Stimulated activated CD4-positive, alpha-beta T cell treated with anti-CD3 and anti-CD28 coated beads, Interleukin-2, amount 100 ng/mL, for 4 hours (primary cell): ENCODE measurements at regions not wholly inside any gene's neighbourhood (a gene's known extent, or its start where the extent isn't known, plus 50 kb on each side); places are given as distances from the start of the nearest gene placed in this dataset.

ENCODE experiments used
- DNase-seq: peaks from one replicate; pipeline ENCODE4 v3.0.0-alpha.2; 2020; ENCODE audit warnings: low read depth

GRCh38 chr17:79244665-79245064 lies 170.0 kb downstream of the ENGASE start:
- no peak for DNase-seq

GRCh38 chr17:79243996-79244395 lies 169.4 kb downstream of the ENGASE start:
- DNase-seq: no peak

GRCh38 chr17:79243603-79243990 lies 169.0 kb downstream of the ENGASE start:
- DNase-seq: no peak

GRCh38 chr17:79242873-79243602 lies 168.4 kb downstream of the ENGASE start:
- no peak for DNase-seq

- no peak for DNase-seq
These were observed 167.8 kb downstream of the ENGASE start for GRCh38 chr17:79242393-79242792.

GRCh38 chr17:79241616-79242015 lies 167.0 kb downstream of the ENGASE start:
- DNase-seq: no peak

GRCh38 chr17:79239205-79239604 lies 164.6 kb downstream of the ENGASE start:
- DNase-seq: no peak

- no peak for DNase-seq
These were observed 162.9 kb downstream of the ENGASE start for GRCh38 chr17:79237448-79238053.

- DNase-seq: no peak
These were observed 161.2 kb downstream of the ENGASE start for GRCh38 chr17:79235808-79236207.

GRCh38 chr17:79233916-79234551 lies 159.4 kb downstream of the ENGASE start:
- DNase-seq: no peak

GRCh38 chr17:79232957-79233356 lies 158.3 kb downstream of the ENGASE start:
- DNase-seq: no peak

GRCh38 chr17:79231766-79232287 lies 157.2 kb downstream of the ENGASE start:
- DNase-seq: no peak

- no peak for DNase-seq
These were observed 156.0 kb downstream of the ENGASE start for GRCh38 chr17:79230576-79230975.

- DNase-seq: no peak
These were observed 151.4 kb downstream of the ENGASE start for GRCh38 chr17:79226037-79226436.

GRCh38 chr17:79224903-79225302 lies 150.3 kb downstream of the ENGASE start:
- no peak for DNase-seq

GRCh38 chr17:79224476-79224875 lies 149.9 kb downstream of the ENGASE start:
- no peak for DNase-seq

GRCh38 chr17:79223953-79224352 lies 149.3 kb downstream of the ENGASE start:
- DNase-seq: no peak

GRCh38 chr17:79223471-79223870 lies 148.8 kb downstream of the ENGASE start:
- no peak for DNase-seq

GRCh38 chr17:79221597-79221996 lies 147.0 kb downstream of the ENGASE start:
- no peak for DNase-seq

- DNase-seq: no peak
These were observed 146.2 kb downstream of the ENGASE start for GRCh38 chr17:79220713-79221291.

GRCh38 chr17:79220201-79220712 lies 145.6 kb downstream of the ENGASE start:
- no peak for DNase-seq

GRCh38 chr17:79219208-79219935 lies 144.7 kb downstream of the ENGASE start:
- no peak for DNase-seq
